ENCODE measurements at regions not wholly inside any gene's neighbourhood (a gene's known extent, or its start where the extent isn't known, plus 50 kb on each side); places are given as distances from the start of the nearest gene placed in this dataset.

- TF ChIP-seq, protein P1, sequence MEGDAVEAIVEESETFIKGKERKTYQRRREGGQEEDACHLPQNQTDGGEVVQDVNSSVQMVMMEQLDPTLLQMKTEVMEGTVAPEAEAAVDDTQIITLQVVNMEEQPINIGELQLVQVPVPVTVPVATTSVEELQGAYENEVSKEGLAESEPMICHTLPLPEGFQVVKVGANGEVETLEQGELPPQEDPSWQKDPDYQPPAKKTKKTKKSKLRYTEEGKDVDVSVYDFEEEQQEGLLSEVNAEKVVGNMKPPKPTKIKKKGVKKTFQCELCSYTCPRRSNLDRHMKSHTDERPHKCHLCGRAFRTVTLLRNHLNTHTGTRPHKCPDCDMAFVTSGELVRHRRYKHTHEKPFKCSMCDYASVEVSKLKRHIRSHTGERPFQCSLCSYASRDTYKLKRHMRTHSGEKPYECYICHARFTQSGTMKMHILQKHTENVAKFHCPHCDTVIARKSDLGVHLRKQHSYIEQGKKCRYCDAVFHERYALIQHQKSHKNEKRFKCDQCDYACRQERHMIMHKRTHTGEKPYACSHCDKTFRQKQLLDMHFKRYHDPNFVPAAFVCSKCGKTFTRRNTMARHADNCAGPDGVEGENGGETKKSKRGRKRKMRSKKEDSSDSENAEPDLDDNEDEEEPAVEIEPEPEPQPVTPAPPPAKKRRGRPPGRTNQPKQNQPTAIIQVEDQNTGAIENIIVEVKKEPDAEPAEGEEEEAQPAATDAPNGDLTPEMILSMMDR (IDR thresholded peaks at IDR 0.05) = no peak
- TF ChIP-seq POLR2AphosphoS5 (IDR thresholded peaks at IDR 0.05) = no peak
Observed at GRCh38 chr7:52289247-52289646, 746.2 kb upstream of the POM121L12 start.

All from breast epithelium (tissue), 3 donors.